ENCODE measurements at regions not wholly inside any gene's neighbourhood (a gene's known extent, or its start where the extent isn't known, plus 50 kb on each side); places are given as distances from the start of the nearest gene placed in this dataset.
"Not testable (repeated sequence)": the region's sequence is repeated elsewhere in the genome, so short reads cannot be mapped to it uniquely, and the experiment has no call there.

GRCh38 chr4:77360451-77360850 lies 203.4 kb downstream of the CCNG2 start:
- intact Hi-C loops (cut with micrococcal nuclease) = no loop called here
- no peaks in the 10 kb centered on the region for H3K27me3 ChIP-seq (ENCODE audit: insufficient read depth, low read length)
- ChIA-PET POLR2A (ENCODE audit: partially characterized antibody) (no interaction called here), CTCF (ENCODE audit: partially characterized antibody) (no interaction called here)
- DNase-seq = no peak
- no peak overlapping the region for H3K4me3 ChIP-seq (ENCODE audit: low read length in 2 of 2)
- peaks cover 4 to 10% of the 10 kb centered on the region in 2 donors for H3K27me3 Mint-ChIP-seq
- H3K4me1 ChIP-seq (ENCODE audit: insufficient read depth, low read length) = no peaks in the 10 kb centered on the region
- H3K4me1 Mint-ChIP-seq = no peaks in the 10 kb centered on the region
- no peaks in the 10 kb centered on the region for H3K36me3 Mint-ChIP-seq
- no peak overlapping the region for H3K4me3 Mint-ChIP-seq
- H3K27ac ChIP-seq (ENCODE audit: low read depth, low read length) = no peak overlapping the region
- H3K27ac Mint-ChIP-seq = no peak overlapping the region
- H3K9me3 ChIP-seq (ENCODE audit: control insufficient read depth in 1 of 2, low read length in 2 of 2) = no peaks in the 10 kb centered on the region
- no peaks in the 10 kb centered on the region for H3K9me3 Mint-ChIP-seq
- H3K36me3 ChIP-seq (ENCODE audit: insufficient read depth, low read length) = no peaks in the 10 kb centered on the region

DNA sequence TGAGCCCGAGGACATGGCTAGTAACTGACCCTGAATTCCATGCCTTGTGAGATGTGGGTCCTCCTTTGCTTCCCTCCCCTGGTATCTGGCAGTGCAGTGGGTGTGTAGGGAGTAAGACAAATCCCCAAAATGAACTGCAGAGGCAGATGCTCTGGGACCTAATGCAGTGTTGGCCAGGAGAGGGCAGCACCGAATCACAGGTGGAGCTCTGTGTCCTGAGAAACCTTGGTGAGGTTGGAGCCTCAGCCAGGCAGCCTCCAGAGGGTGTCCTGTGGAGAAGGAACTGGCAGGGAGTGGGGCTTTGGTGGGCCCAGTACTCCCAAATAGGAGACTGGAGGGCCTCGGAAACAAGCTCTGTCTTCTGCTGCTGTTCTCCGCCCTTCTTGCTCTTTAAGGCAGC lies 209.9 kb downstream of the CCNG2 start:
- peaks cover 4 to 16% of the 10 kb centered on the region in 2 donors for H3K27me3 Mint-ChIP-seq
- H3K4me3 Mint-ChIP-seq; DNase-seq; H3K36me3 ChIP-seq (ENCODE audit: insufficient read depth, low read length); H3K4me3 ChIP-seq (ENCODE audit: low read length in 2 of 2); H3K4me1 ChIP-seq (ENCODE audit: insufficient read depth, low read length); H3K36me3 Mint-ChIP-seq; H3K27ac ChIP-seq (ENCODE audit: low read depth, low read length); H3K27me3 ChIP-seq (ENCODE audit: insufficient read depth, low read length); POLR2A ChIA-PET (ENCODE audit: partially characterized antibody); intact Hi-C loops (cut with micrococcal nuclease); H3K4me1 Mint-ChIP-seq; H3K27ac Mint-ChIP-seq; H3K9me3 Mint-ChIP-seq; H3K9me3 ChIP-seq (ENCODE audit: control insufficient read depth in 1 of 2, low read length in 2 of 2): not testable (repeated sequence)
- CTCF ChIA-PET (ENCODE audit: partially characterized antibody) = interaction anchor here (1.2 to 1.6 kb wide), 2 partner anchors 9 to 19 kb away, joined by 3 to 7 read pairs; no protein-coding TSS in a partner anchor

- Mint-ChIP-seq H3K4me1 (no peaks in the 10 kb centered on the region), H3K4me3 (no peak overlapping the region), H3K36me3 (no peaks in the 10 kb centered on the region), H3K27me3 (peaks cover 1 to 16% of the 10 kb centered on the region in 2 donors), H3K27ac (no peak overlapping the region), H3K9me3 (peaks cover 0 to 4% (median 0%) of the 10 kb centered on the region in 8 donors)
- Histone ChIP-seq H3K9me3 (ENCODE audit: control insufficient read depth in 1 of 2, low read length in 2 of 2) (no peaks in the 10 kb centered on the region), H3K4me1 (ENCODE audit: insufficient read depth, low read length) (no peaks in the 10 kb centered on the region), H3K36me3 (ENCODE audit: insufficient read depth, low read length) (no peaks in the 10 kb centered on the region), H3K27me3 (ENCODE audit: insufficient read depth, low read length) (no peaks in the 10 kb centered on the region), H3K4me3 (ENCODE audit: low read length in 2 of 2) (no peak overlapping the region), H3K27ac (ENCODE audit: low read depth, low read length) (no peak overlapping the region)
- ChIA-PET CTCF (ENCODE audit: partially characterized antibody) (interaction anchor here (1.6 kb wide), 1 partner anchor 18 kb away, joined by 3 read pairs; no protein-coding TSS in a partner anchor), POLR2A (ENCODE audit: partially characterized antibody) (no interaction called here)
- intact Hi-C loops (cut with micrococcal nuclease) = no loop called here
- DNase-seq = no peak
Observed at GRCh38 chr4:77367638-77368037, 210.6 kb downstream of the CCNG2 start.

- Mint-ChIP-seq H3K4me3 (no peak overlapping the region), H3K36me3 (no peaks in the 10 kb centered on the region), H3K4me1 (no peaks in the 10 kb centered on the region), H3K9me3 (peaks cover 0 to 4% (median 0%) of the 10 kb centered on the region in 8 donors), H3K27me3 (peaks cover 1 to 12% of the 10 kb centered on the region in 2 donors), H3K27ac (no peak overlapping the region)
- intact Hi-C loops (cut with micrococcal nuclease) = no loop called here
- Histone ChIP-seq H3K4me3 (ENCODE audit: low read length in 2 of 2) (no peak overlapping the region), H3K9me3 (ENCODE audit: control insufficient read depth in 1 of 2, low read length in 2 of 2) (no peaks in the 10 kb centered on the region), H3K27me3 (ENCODE audit: insufficient read depth, low read length) (no peaks in the 10 kb centered on the region), H3K27ac (ENCODE audit: low read depth, low read length) (no peak overlapping the region), H3K4me1 (ENCODE audit: insufficient read depth, low read length) (no peaks in the 10 kb centered on the region), H3K36me3 (ENCODE audit: insufficient read depth, low read length) (no peaks in the 10 kb centered on the region)
- ChIA-PET CTCF (ENCODE audit: partially characterized antibody) (interaction anchor here (0.7 to 1.5 kb wide), 4 partner anchors 11 to 16 kb away, joined by 3 to 6 read pairs (median 4); no protein-coding TSS in a partner anchor), POLR2A (ENCODE audit: partially characterized antibody) (no interaction called here)
- no peak for DNase-seq
Observed at GRCh38 chr4:77372375-77372774, 215.4 kb downstream of the CCNG2 start.

GRCh38 chr4:77375866-77376607 lies 219.0 kb downstream of the CCNG2 start:
- H3K4me3 Mint-ChIP-seq = no peak overlapping the region
- CTCF ChIA-PET (ENCODE audit: partially characterized antibody) = interaction anchor here (0.7 to 2.0 kb wide), 3 partner anchors 10 to 12 kb away, joined by 3 to 4 read pairs (median 3); no protein-coding TSS in a partner anchor
- Histone ChIP-seq H3K9me3 (ENCODE audit: control insufficient read depth in 1 of 2, low read length in 2 of 2) (no peaks in the 10 kb centered on the region), H3K4me3 (ENCODE audit: low read length in 2 of 2) (no peak overlapping the region), H3K27me3 (ENCODE audit: insufficient read depth, low read length) (no peaks in the 10 kb centered on the region), H3K4me1 (ENCODE audit: insufficient read depth, low read length) (no peaks in the 10 kb centered on the region), H3K36me3 (ENCODE audit: insufficient read depth, low read length) (no peaks in the 10 kb centered on the region), H3K27ac (ENCODE audit: low read depth, low read length) (no peak overlapping the region)
- intact Hi-C loops (cut with micrococcal nuclease) = no loop called here
- H3K27ac Mint-ChIP-seq = no peak overlapping the region
- H3K4me1 Mint-ChIP-seq = no peaks in the 10 kb centered on the region
- H3K36me3 Mint-ChIP-seq = no peaks in the 10 kb centered on the region
- no peak for DNase-seq
- peaks cover 7 to 10% of the 10 kb centered on the region in 2 donors for H3K27me3 Mint-ChIP-seq
- POLR2A ChIA-PET (ENCODE audit: partially characterized antibody) = no interaction called here
- no peaks in the 10 kb centered on the region for H3K9me3 Mint-ChIP-seq

GRCh38 chr4:77376788-77377460 lies 219.9 kb downstream of the CCNG2 start:
- Histone ChIP-seq H3K27ac (ENCODE audit: low read depth, low read length) (no peak overlapping the region), H3K4me1 (ENCODE audit: insufficient read depth, low read length) (no peaks in the 10 kb centered on the region), H3K27me3 (ENCODE audit: insufficient read depth, low read length) (no peaks in the 10 kb centered on the region), H3K9me3 (ENCODE audit: control insufficient read depth in 1 of 2, low read length in 2 of 2) (no peaks in the 10 kb centered on the region), H3K36me3 (ENCODE audit: insufficient read depth, low read length) (no peaks in the 10 kb centered on the region), H3K4me3 (ENCODE audit: low read length in 2 of 2) (no peak overlapping the region)
- H3K27me3 Mint-ChIP-seq = peaks cover 6 to 7% of the 10 kb centered on the region in 2 donors
- H3K27ac Mint-ChIP-seq = no peak overlapping the region
- no peaks in the 10 kb centered on the region for H3K4me1 Mint-ChIP-seq
- H3K36me3 Mint-ChIP-seq = no peaks in the 10 kb centered on the region
- ChIA-PET POLR2A (ENCODE audit: partially characterized antibody) (no interaction called here), CTCF (ENCODE audit: partially characterized antibody) (interaction anchor here (0.7 to 2.0 kb wide), 2 partner anchors 9 to 11 kb away, joined by 3 to 4 read pairs; no protein-coding TSS in a partner anchor)
- no peak for DNase-seq
- no peaks in the 10 kb centered on the region for H3K9me3 Mint-ChIP-seq
- intact Hi-C loops (cut with micrococcal nuclease) = no loop called here
- no peak overlapping the region for H3K4me3 Mint-ChIP-seq

GRCh38 chr4:77384094-77384493 lies 221.5 kb upstream of the CXCL13 start:
- H3K9me3 ChIP-seq (ENCODE audit: control insufficient read depth in 1 of 2, low read length in 2 of 2) = no peaks in the 10 kb centered on the region
- H3K4me1 Mint-ChIP-seq = peaks cover 0 to 2% (median under 1%) of the 10 kb centered on the region in 4 donors
- no peaks in the 10 kb centered on the region for H3K36me3 ChIP-seq (ENCODE audit: insufficient read depth, low read length)
- no peak overlapping the region for H3K27ac Mint-ChIP-seq
- H3K9me3 Mint-ChIP-seq = no peaks in the 10 kb centered on the region
- POLR2A ChIA-PET (ENCODE audit: partially characterized antibody) = interaction anchor here (0.5 kb wide), 1 partner anchor 1185 kb away, joined by 3 read pairs; no protein-coding TSS in a partner anchor
- no peaks in the 10 kb centered on the region for H3K4me1 ChIP-seq (ENCODE audit: insufficient read depth, low read length)
- CTCF ChIA-PET (ENCODE audit: partially characterized antibody) = interaction anchor here (1.7 to 3.5 kb wide), 5 partner anchors 9 to 215 kb away, joined by 4 to 20 read pairs (median 5); no protein-coding TSS in a partner anchor
- no peaks in the 10 kb centered on the region for H3K27me3 ChIP-seq (ENCODE audit: insufficient read depth, low read length)
- DNase-seq = no peak
- no peaks in the 10 kb centered on the region for H3K36me3 Mint-ChIP-seq
- H3K4me3 Mint-ChIP-seq = no peak overlapping the region
- no peak overlapping the region for H3K27ac ChIP-seq (ENCODE audit: low read depth, low read length)
- peaks cover 0 to 4% of the 10 kb centered on the region in 2 donors for H3K27me3 Mint-ChIP-seq
- no peak overlapping the region for H3K4me3 ChIP-seq (ENCODE audit: low read length in 2 of 2)
- intact Hi-C loops (cut with micrococcal nuclease) = no loop called here

Measured in CD4-positive, alpha-beta memory T cell (primary cell).